NCI-H446 (cell line): ENCODE measurements at regions not wholly inside any gene's neighbourhood (a gene's known extent, or its start where the extent isn't known, plus 50 kb on each side); places are given as distances from the start of the nearest gene placed in this dataset.

Experiments
- DNase-seq, 2 experiments: peaks; one replicate each; lab custom pipeline; 2025; lab: John Stamatoyannopoulos, UW

DNA sequence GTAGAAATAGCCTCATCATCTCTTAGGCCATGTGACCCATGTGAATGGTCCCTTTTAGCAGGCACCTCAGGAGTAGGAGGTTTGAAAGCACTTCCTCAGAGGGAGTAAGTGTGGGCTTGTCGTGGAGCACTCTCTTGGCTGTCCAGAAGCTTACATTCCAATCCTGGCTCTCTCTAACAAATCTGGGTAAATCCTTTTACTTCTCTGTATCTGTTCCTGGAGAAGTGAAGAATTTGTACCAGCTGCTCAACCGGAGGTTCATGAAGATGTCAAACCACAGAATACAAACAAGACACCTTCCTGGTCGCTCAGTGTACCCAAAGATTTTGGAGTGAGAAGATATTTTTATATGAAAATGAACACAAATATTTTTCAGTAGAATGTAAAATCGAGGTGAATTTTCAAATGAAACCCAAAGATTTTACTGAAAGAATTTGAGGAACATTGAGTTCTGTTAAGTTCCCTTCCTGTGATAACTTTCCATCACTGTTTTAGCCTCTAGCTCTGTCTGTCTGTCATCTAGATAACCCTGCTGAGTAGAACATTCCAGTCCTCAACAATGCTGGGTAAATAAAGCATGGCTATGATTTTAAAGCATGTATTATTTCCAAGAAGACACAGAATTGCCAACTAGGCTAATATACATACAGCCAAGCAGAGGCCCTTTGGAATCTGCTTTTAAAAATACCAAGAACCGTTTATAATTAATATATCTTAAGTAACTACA lies 263.9 kb upstream of the RGS6 start:
- DNase-seq, result no peak

DNA sequence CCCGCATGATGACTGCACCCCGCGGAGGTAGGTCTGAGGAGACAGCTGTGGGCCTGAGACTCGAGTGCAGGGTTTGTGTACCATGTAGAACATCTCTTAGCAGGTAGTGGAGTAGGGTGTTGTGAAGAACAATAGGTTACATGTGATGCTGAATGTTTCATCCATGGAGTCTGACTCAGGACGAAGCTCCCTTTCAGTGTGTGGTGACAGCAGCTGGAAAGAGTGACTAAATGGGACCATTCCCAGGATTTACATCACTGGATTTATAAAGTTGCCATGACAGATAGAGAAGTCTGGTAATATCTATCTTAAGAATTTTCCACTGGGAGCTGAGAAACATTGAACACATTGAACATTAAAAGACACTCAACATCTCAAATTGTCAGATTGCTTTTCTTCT lies 259.6 kb upstream of the RGS6 start:
- no peak for DNase-seq

DNA sequence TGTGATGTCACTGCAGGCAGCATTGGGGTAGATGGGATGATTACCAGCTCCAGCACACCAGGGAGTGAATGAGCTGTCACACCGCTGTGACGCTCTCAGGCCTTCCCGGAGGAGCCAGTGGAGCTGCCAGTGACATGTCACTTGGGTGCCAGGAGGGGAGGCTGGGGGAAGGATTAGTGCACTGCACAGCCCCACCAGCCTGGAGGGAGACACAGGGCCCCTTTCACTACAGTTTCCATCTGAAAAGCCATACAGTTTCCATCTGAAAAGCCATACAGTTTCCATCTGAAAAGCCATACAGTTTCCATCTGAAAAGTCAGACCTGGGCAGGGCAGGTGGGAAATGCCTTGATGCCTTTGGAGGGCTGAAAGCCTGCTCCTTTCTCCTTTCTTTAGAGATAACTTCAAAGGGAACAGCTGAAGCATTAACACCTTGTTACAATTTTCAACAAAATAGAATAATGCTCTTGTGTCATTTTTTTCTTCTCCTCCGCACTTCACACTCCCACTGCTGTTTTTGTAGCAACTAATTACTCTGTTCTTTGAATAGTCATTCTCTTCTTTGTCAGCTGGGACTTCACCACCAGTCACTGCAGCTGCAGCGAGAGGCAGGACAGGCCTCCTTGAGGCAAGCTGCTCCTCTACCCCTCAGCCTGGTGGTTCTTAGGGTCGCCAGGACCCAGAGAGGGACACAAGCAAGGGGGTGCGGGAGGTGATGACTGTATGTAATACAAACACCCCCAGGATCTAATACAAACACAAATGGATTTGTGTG lies 256.9 kb upstream of the RGS6 start:
- no peak for DNase-seq

DNA sequence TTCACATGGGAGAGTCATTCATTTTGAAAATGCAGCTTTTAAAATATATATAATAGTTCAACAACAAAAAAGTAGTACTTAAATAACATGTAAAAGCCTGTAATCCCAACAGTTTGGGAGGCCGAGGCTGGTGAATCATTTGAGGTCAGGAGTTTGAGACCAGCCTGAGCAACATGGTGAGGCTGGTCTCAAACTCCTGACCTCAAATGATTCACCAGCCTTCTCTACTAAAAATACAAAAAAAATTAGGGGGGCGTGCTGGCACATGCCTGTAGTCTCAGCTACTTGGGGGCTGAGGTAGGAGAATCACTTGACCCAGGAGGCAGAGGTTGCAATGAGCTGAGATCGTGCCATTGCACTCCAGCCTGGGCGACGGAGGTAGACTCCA lies 256.3 kb upstream of the RGS6 start:
- DNase-seq, result no peak

DNA sequence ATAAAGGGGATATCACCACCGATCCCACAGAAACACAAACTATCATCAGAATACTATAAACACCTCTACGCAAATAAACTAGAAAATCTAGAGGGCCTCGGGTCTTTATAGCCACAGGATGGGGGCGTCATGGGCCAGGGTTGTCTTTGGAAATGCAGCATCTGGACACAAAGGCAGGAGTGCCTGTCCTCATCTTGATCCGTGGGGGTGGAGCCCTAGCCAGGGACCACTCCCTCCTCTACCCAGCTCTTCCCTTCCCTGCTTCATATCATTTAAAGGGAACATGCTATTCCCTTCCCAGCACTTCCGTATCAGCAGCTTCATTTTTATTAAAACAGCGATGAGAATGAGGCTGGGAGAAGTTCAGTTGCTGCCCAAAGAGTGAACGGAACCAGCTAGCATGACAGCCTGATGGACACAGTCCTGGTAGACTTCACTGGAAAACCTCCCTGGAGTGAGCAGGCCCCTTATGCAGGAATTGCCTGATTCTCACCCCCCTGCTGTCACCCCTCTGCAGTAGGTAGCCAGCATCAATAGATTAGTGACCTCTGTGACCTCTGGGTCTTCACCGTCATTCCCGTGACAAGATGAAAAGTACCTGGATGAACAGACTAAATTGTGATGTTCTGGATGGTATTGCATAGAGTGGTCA lies 251.4 kb upstream of the RGS6 start:
- no peak for DNase-seq

GRCh38 chr14:71682337-71682736 lies 249.9 kb upstream of the RGS6 start:
- DNase-seq, result no peak

GRCh38 chr14:71684323-71684722 lies 247.9 kb upstream of the RGS6 start:
- no peak for DNase-seq

GRCh38 chr14:71686677-71687076 lies 245.6 kb upstream of the RGS6 start:
- peak in 1 of 2 experiments; percentile 30 for DNase-seq

- DNase-seq, result peak in 1 of 2 experiments; percentile 42
These were observed 244.9 kb upstream of the RGS6 start for GRCh38 chr14:71687166-71687831.

GRCh38 chr14:71688576-71688975 lies 243.7 kb upstream of the RGS6 start:
- no peak for DNase-seq

- DNase-seq, result no peak
These were observed 241.8 kb upstream of the RGS6 start for GRCh38 chr14:71690478-71690877.

DNA sequence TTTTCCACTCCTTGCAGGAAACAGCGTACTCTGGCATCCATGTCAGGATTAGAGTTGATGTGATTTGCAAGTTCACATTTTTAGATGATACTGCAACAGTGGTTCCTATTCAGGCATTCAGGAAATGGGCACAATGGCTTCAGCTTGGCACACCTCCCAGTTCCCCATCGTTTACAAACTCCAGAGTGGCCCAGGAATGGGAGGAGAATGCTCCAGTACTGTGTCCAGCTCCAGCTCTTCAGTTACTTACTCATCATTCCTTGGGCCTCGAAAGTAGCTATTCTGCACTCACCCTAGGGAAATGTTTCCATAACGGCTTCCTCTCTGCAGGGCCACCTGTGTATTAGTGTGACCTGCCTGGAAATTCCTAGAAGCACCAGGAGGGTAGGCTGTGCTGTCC lies 239.7 kb upstream of the RGS6 start:
- DNase-seq, result peak in 1 of 2 experiments; percentile 50

DNA sequence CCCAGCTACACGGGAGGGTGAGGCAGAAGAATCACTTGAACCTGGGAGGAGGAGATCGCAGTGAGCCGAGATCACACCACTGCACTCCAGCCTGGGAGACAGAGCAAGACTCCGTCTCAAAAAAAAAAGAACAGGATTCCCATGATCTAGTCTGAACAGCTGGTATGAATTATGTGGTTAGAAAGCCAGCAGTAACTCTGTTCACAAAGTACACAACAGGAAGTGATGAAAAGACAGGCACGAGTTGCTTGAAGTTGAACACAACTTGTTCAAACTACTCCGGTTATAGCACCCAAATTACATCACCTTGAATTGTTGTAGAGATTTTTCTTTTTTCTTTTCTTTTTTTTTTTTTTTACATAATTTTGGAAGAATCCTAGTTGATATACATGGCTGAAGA lies 238.8 kb upstream of the RGS6 start:
- no peak for DNase-seq

- DNase-seq, result no peak
These were observed 237.4 kb upstream of the RGS6 start for GRCh38 chr14:71694591-71695530.

DNA sequence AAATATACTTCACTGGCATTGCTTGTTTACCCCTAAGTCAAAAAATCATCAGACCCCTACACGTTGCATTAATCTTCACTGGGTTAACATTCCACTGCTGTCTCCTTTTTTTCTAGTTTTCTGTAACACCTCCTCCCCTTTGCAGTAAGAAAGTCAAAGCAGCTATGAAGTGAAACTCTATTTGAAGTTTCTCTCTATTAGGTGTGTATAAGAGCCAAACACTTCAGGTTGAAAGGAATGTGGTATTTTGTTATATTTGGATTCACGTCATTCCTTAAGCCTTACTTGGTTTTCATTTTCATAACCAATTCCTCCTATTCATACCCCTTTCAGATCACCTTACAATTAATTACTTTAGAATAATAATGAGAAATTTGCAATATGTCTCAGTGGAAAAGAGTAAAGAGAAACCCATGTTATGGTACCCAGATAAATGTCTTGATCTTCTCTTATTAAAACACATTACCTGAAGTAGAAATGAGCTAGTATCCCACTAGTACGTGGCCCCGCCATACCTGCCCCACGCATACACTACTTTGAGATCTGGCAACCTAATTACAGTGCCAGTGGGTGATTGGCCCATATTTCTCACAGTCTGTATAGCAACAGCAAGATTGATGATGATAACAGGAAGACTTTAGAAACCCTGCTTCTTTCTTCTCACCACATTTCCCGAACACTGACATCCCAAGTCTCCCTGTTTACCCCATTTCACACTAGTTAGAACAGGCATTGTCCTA lies 236.4 kb upstream of the RGS6 start:
- DNase-seq, result no peak

- no peak for DNase-seq
These were observed 234.2 kb upstream of the RGS6 start for GRCh38 chr14:71698027-71698426.

GRCh38 chr14:71698673-71699072 lies 233.6 kb upstream of the RGS6 start:
- no peak for DNase-seq

DNA sequence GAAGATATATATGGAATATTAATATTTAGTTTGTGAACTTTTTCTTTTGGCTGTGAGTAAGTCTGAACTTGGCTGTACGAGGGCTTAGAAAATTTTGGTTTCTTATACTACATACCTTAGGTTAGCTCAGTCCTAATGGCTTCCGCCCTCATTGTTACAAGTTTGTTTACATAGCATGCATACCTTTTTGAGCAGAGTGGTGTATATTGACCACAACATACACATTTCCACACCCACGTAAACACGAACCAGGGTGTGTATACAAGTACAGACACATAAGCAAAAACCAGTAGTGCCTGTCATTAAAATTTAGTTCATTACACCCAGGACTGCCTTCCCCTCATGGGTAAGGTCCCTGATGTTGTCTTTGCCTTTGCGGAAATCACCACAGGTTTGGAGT lies 230.2 kb upstream of the RGS6 start:
- no peak for DNase-seq

- no peak for DNase-seq
These were observed 229.4 kb upstream of the RGS6 start for GRCh38 chr14:71702786-71703185.

DNA sequence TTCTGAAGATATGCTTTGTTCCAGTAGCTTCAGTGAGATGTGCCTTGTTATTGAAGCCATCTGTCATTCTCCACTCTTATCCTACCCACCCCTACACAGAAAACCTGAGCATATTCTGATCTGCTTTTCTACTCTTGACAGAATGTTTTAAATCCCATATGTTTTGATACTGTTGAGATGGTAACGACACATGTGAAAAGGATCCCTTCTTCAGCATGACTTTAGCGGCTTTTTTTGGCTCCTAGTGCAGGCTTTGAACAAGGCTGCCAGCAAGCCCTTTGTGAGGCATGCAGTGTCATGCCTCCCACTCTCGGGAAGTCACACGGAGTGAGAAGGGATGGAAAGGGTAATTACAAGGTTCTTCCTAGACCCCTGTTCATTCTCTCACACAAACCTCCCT lies 228.8 kb upstream of the RGS6 start:
- DNase-seq, result peak; percentile 55 to 76

- no peak for DNase-seq
These were observed 228.0 kb upstream of the RGS6 start for GRCh38 chr14:71704210-71704609.
